ENCODE measurements at regions not wholly inside any gene's neighbourhood (a gene's known extent, or its start where the extent isn't known, plus 50 kb on each side); places are given as distances from the start of the nearest gene placed in this dataset.

DNA sequence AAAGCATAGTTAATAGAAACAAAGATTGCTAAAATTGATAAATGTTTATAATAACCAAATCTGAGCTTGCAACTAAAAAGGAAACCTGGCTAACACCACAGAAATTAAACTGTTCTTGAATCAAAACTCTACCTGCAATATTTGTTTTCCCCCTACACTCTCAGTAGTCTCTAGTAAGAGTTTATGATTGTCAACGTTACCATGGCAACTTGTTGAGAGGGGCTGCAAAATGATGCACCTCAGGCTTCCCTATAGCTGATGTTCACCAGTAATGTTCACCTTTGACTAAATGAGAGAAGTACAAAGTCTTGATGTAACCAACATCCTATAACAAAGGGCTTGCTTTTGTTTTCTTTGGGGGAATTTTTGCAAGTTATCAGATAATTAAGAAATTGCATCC, 101.1 kb upstream of the FHIT start:
- TF ChIP-seq SMC3 (IDR thresholded peaks at IDR 0.05; ENCODE audit: low read depth, low read length) (no peak), EP300 (IDR thresholded peaks at IDR 0.05; ENCODE audit: borderline replicate concordance in 1 of 2, low read depth in 1 of 2, low read length in 1 of 2) (no peak), RAD21 (IDR thresholded peaks at IDR 0.05; ENCODE audit: low read length) (no peak)
- TF ChIP-seq, protein P1, sequence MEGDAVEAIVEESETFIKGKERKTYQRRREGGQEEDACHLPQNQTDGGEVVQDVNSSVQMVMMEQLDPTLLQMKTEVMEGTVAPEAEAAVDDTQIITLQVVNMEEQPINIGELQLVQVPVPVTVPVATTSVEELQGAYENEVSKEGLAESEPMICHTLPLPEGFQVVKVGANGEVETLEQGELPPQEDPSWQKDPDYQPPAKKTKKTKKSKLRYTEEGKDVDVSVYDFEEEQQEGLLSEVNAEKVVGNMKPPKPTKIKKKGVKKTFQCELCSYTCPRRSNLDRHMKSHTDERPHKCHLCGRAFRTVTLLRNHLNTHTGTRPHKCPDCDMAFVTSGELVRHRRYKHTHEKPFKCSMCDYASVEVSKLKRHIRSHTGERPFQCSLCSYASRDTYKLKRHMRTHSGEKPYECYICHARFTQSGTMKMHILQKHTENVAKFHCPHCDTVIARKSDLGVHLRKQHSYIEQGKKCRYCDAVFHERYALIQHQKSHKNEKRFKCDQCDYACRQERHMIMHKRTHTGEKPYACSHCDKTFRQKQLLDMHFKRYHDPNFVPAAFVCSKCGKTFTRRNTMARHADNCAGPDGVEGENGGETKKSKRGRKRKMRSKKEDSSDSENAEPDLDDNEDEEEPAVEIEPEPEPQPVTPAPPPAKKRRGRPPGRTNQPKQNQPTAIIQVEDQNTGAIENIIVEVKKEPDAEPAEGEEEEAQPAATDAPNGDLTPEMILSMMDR (IDR thresholded peaks at IDR 0.05) = no peak
- TF ChIP-seq, protein P2, sequence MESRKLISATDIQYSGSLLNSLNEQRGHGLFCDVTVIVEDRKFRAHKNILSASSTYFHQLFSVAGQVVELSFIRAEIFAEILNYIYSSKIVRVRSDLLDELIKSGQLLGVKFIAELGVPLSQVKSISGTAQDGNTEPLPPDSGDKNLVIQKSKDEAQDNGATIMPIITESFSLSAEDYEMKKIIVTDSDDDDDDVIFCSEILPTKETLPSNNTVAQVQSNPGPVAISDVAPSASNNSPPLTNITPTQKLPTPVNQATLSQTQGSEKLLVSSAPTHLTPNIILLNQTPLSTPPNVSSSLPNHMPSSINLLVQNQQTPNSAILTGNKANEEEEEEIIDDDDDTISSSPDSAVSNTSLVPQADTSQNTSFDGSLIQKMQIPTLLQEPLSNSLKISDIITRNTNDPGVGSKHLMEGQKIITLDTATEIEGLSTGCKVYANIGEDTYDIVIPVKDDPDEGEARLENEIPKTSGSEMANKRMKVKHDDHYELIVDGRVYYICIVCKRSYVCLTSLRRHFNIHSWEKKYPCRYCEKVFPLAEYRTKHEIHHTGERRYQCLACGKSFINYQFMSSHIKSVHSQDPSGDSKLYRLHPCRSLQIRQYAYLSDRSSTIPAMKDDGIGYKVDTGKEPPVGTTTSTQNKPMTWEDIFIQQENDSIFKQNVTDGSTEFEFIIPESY (IDR thresholded peaks at IDR 0.05; ENCODE audit: borderline replicate concordance, low read depth) = no peak
